ENCODE measurements at regions not wholly inside any gene's neighbourhood (a gene's known extent, or its start where the extent isn't known, plus 50 kb on each side); places are given as distances from the start of the nearest gene placed in this dataset.

- TF ChIP-seq, protein P1, sequence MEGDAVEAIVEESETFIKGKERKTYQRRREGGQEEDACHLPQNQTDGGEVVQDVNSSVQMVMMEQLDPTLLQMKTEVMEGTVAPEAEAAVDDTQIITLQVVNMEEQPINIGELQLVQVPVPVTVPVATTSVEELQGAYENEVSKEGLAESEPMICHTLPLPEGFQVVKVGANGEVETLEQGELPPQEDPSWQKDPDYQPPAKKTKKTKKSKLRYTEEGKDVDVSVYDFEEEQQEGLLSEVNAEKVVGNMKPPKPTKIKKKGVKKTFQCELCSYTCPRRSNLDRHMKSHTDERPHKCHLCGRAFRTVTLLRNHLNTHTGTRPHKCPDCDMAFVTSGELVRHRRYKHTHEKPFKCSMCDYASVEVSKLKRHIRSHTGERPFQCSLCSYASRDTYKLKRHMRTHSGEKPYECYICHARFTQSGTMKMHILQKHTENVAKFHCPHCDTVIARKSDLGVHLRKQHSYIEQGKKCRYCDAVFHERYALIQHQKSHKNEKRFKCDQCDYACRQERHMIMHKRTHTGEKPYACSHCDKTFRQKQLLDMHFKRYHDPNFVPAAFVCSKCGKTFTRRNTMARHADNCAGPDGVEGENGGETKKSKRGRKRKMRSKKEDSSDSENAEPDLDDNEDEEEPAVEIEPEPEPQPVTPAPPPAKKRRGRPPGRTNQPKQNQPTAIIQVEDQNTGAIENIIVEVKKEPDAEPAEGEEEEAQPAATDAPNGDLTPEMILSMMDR (IDR thresholded peaks at IDR 0.05; ENCODE audit: low read depth, low read length): no peak
- no peak for DNase-seq (ENCODE audit: extremely low read depth, low read depth)
These were observed 1012.4 kb downstream of the AMY1C start for GRCh38 chr1:104761961-104762570.

- no peak for DNase-seq (ENCODE audit: extremely low read depth, low read depth)
- TF ChIP-seq, protein P1 (IDR thresholded peaks at IDR 0.05; ENCODE audit: low read depth, low read length): no peak
These were observed 1015.4 kb downstream of the AMY1C start for GRCh38 chr1:104765085-104765484.

DNA sequence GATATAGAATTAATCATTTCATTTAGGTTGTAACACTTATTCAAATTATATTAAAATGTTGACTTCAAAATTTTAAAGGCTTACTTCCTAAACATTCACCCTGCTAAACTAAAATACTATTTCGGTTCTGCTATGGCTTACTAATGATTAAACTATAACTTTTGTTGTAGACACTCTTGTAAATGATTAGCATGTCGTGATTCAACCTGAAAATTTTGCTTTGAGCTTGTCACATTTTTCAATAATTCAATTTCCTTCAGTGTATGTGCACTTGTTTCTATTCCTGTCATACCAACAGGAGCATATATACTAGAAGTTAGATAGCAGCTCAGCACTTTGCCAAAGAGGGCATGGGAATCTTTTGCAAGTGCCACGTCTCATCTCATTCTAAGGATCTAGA lies 1018.8 kb downstream of the AMY1C start:
- no peak for DNase-seq (ENCODE audit: extremely low read depth, low read depth)
- TF ChIP-seq, protein P1 (IDR thresholded peaks at IDR 0.05; ENCODE audit: low read depth, low read length): no peak

- no peak for DNase-seq (ENCODE audit: extremely low read depth, low read depth)
- TF ChIP-seq, protein P1 (IDR thresholded peaks at IDR 0.05; ENCODE audit: low read depth, low read length): peak; percentile 62
These were observed 1030.9 kb downstream of the AMY1C start for GRCh38 chr1:104780470-104781078.

GRCh38 chr1:104785575-104786187 lies 1036.0 kb downstream of the AMY1C start:
- TF ChIP-seq, protein P1 (IDR thresholded peaks at IDR 0.05; ENCODE audit: low read depth, low read length): no peak
- no peak for DNase-seq (ENCODE audit: extremely low read depth, low read depth)

DNA sequence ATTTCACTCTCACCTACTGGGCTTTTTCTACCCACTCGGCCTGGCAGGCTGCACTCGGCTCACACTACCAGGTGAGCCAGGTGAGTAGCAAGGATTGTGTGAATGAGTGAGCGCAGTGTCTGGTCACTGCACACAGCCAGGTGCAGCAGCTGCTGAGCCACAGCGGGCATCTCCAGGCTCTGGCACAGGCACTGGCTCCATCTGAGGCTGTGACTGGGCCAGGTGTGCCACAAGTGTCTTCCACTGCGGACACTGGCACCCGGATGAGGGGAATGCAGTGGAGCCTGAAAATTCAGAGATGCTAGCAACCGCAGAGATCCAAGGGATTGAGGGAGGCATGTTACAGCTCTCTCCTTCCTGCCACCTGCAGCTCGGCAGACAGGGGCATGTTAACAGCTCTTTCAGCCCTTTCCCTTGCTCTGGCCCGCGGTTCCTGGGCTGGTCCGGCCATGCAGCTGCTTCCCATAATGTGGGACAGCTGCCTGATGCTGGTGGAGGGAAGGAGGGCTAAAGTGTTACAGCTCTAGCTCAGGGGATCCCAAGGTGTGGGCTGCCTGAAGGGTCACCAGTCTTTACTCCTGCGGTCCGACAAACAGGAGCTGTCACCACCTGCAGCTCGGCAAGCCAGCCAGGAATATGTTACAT lies 1038.3 kb downstream of the AMY1C start:
- no peak for DNase-seq (ENCODE audit: extremely low read depth, low read depth)
- TF ChIP-seq, protein P1 (IDR thresholded peaks at IDR 0.05; ENCODE audit: low read depth, low read length): no peak

DNA sequence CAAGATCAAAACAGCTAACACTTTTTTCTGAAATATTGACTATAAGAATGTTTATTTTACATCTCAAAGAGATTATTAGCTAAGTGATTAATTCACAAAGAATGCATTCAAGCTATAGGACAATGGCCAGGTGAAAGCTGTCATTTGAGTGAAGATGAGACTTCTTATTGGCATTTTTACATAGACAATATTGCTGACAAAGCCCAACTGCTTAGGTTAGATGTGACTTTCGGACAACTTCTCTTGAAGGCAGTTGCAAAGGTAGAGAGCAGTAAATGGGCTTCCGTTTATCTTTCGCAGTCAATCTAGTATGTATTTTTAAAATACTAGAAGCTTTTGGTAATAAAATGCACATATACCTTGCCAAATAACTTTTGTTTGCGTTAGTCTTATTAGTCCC lies 1041.3 kb downstream of the AMY1C start:
- TF ChIP-seq, protein P1 (IDR thresholded peaks at IDR 0.05; ENCODE audit: low read depth, low read length): no peak
- no peak for DNase-seq (ENCODE audit: extremely low read depth, low read depth)
